ENCODE measurements at regions not wholly inside any gene's neighbourhood (a gene's known extent, or its start where the extent isn't known, plus 50 kb on each side); places are given as distances from the start of the nearest gene placed in this dataset.

DNA sequence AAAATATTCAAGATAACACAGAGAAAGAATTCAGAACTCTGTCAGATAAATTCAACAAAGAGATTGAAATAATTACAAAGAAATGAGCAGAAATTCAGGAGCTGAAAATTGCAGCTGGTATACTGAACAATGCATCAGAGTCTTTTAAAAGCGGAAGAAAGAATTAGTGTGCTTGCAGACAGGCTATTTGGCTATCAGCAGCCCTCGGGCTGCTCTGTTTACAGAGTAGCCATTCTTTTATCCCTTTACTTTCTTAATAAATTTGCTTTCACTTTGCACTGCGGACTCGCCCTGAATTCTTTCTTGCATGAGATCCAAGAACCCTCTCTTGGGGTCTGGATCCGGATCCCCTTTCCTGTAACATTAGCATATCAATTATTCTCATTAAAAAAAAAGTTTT is 1040.0 kb downstream of the SORCS3 start:
- no peak overlapping the region for H3K27ac ChIP-seq (ENCODE audit: low read depth, low read length)
- H3F3A ChIP-seq (ENCODE audit: insufficient read depth), result no peaks in the 10 kb centered on the region
- H3K9me2 ChIP-seq (replicated peaks; ENCODE audit: insufficient read depth, low read length), result no peaks in the 10 kb centered on the region
- H3K9me3 ChIP-seq (ENCODE audit: insufficient read depth, low read length), result no peaks in the 10 kb centered on the region
- H4K20me1 ChIP-seq (ENCODE audit: low read depth, low read length), result no peaks in the 10 kb centered on the region
- H3K79me2 ChIP-seq (ENCODE audit: insufficient read depth, low read length), result no peaks in the 10 kb centered on the region
- no peaks in the 10 kb centered on the region for H3K27me3 ChIP-seq (ENCODE audit: low read length)
- no peak for TF ChIP-seq CTCF (IDR thresholded peaks at IDR 0.05; ENCODE audit: insufficient read depth, low read length, poor library complexity, severe bottlenecking)
- no peak overlapping the region for H3K9ac ChIP-seq (ENCODE audit: low read length)
- H3K36me3 ChIP-seq (ENCODE audit: low read length), result no peaks in the 10 kb centered on the region
- no peak overlapping the region for H3K4me2 ChIP-seq (ENCODE audit: low read depth, low read length, poor library complexity, severe bottlenecking)
- H2AFZ ChIP-seq (ENCODE audit: low read depth, low read length, severe bottlenecking), result no peak overlapping the region
- H3K4me3 ChIP-seq (ENCODE audit: insufficient read depth, low read length, poor library complexity, severe bottlenecking), result no peak overlapping the region

- no peaks in the 10 kb centered on the region for H3K27me3 ChIP-seq (ENCODE audit: low read length)
- no peaks in the 10 kb centered on the region for H3K36me3 ChIP-seq (ENCODE audit: low read length)
- no peaks in the 10 kb centered on the region for H3K79me2 ChIP-seq (ENCODE audit: insufficient read depth, low read length)
- H3K4me3 ChIP-seq (ENCODE audit: insufficient read depth, low read length, poor library complexity, severe bottlenecking), result no peak overlapping the region
- H3K9me3 ChIP-seq (ENCODE audit: insufficient read depth, low read length), result no peaks in the 10 kb centered on the region
- no peaks in the 10 kb centered on the region for H4K20me1 ChIP-seq (ENCODE audit: low read depth, low read length)
- H2AFZ ChIP-seq (ENCODE audit: low read depth, low read length, severe bottlenecking), result no peak overlapping the region
- H3K27ac ChIP-seq (ENCODE audit: low read depth, low read length), result no peak overlapping the region
- TF ChIP-seq EZH2phosphoT487 (conservative IDR thresholded peaks at IDR 0.05; ENCODE audit: low read length) (no peak), CTCF (IDR thresholded peaks at IDR 0.05; ENCODE audit: insufficient read depth, low read length, poor library complexity, severe bottlenecking) (no peak)
- no peaks in the 10 kb centered on the region for H3K9me2 ChIP-seq (replicated peaks; ENCODE audit: insufficient read depth, low read length)
- H3K4me2 ChIP-seq (ENCODE audit: low read depth, low read length, poor library complexity, severe bottlenecking), result no peak overlapping the region
- H3K9ac ChIP-seq (ENCODE audit: low read length), result no peak overlapping the region
- no peaks in the 10 kb centered on the region for H3F3A ChIP-seq (ENCODE audit: insufficient read depth)
Observed at GRCh38 chr10:105679781-105680180, 1038.7 kb downstream of the SORCS3 start.

DNA sequence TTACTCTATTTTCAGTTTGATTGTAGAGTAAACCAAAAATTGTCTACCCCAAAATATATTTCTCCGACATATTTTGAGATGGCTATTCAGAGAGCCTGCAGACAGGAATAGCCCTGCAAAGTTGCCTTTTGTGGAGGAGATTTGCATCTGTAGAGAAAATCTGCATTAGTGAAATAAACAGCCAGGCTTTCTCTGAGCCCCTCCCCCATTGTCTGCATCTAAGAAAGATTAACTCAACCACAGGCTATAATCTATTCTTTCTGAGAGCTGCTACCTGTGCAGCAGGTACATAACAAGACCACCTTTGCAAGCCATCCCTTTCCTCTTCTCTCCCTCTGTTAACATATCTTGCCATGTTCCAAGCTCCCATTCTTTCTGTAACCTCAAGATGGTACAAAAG is 1034.2 kb downstream of the SORCS3 start:
- no peak for TF ChIP-seq EZH2phosphoT487 (conservative IDR thresholded peaks at IDR 0.05; ENCODE audit: low read length)
- TF ChIP-seq CTCF (IDR thresholded peaks at IDR 0.05; ENCODE audit: insufficient read depth, low read length, poor library complexity, severe bottlenecking), result no peak
- no peak overlapping the region for H3K4me3 ChIP-seq (ENCODE audit: insufficient read depth, low read length, poor library complexity, severe bottlenecking)

DNA sequence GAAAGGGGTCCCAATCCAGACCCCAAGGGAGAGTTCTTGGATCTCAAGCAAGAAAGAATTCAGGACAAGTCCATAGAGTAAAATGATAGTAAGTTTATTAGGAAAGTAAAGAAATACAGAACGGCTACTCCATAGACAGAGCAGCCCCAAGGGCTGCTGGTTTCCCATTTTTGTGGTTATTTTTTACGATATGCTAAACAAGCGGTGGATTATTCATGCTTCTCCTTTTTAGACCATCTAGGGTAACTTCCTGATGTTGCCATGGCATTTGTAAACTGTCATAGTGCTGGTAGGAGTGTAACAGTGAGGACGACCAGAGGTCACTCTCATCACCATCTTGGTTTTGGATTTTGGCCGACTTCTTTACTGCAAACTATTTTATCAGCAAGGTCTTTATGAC is 1033.4 kb downstream of the SORCS3 start:
- H3K9ac ChIP-seq (ENCODE audit: low read length), result no peak overlapping the region
- TF ChIP-seq EZH2phosphoT487 (conservative IDR thresholded peaks at IDR 0.05; ENCODE audit: low read length), result no peak
- TF ChIP-seq CTCF (IDR thresholded peaks at IDR 0.05; ENCODE audit: insufficient read depth, low read length, poor library complexity, severe bottlenecking), result no peak
- H3K27ac ChIP-seq (ENCODE audit: low read depth, low read length), result no peak overlapping the region
- no peaks in the 10 kb centered on the region; the same call in 1 of the 2 replicates for H3K9me2 ChIP-seq (replicated peaks; ENCODE audit: insufficient read depth, low read length)
- H3K4me2 ChIP-seq (ENCODE audit: low read depth, low read length, poor library complexity, severe bottlenecking), result no peak overlapping the region
- H3K36me3 ChIP-seq (ENCODE audit: low read length), result no peaks in the 10 kb centered on the region
- H3K9me3 ChIP-seq (ENCODE audit: insufficient read depth, low read length), result no peaks in the 10 kb centered on the region
- no peaks in the 10 kb centered on the region for H4K20me1 ChIP-seq (ENCODE audit: low read depth, low read length)
- H3K27me3 ChIP-seq (ENCODE audit: low read length), result no peaks in the 10 kb centered on the region
- H2AFZ ChIP-seq (ENCODE audit: low read depth, low read length, severe bottlenecking), result no peak overlapping the region
- no peaks in the 10 kb centered on the region for H3F3A ChIP-seq (ENCODE audit: insufficient read depth)
- H3K79me2 ChIP-seq (ENCODE audit: insufficient read depth, low read length), result no peaks in the 10 kb centered on the region
- no peak overlapping the region for H3K4me3 ChIP-seq (ENCODE audit: insufficient read depth, low read length, poor library complexity, severe bottlenecking)

More for the DNA sequence above, 1034.2 kb downstream of the SORCS3 start:
- Histone ChIP-seq H2AFZ (ENCODE audit: low read depth, low read length, severe bottlenecking) (no peak overlapping the region), H3K9me3 (ENCODE audit: insufficient read depth, low read length) (no peaks in the 10 kb centered on the region), H3K79me2 (ENCODE audit: insufficient read depth, low read length) (no peaks in the 10 kb centered on the region), H3K9me2 (replicated peaks; ENCODE audit: insufficient read depth, low read length) (no peaks in the 10 kb centered on the region; the same call in 1 of the 2 replicates), H3K27ac (ENCODE audit: low read depth, low read length) (no peak overlapping the region), H3K4me2 (ENCODE audit: low read depth, low read length, poor library complexity, severe bottlenecking) (no peak overlapping the region), H3K27me3 (ENCODE audit: low read length) (no peaks in the 10 kb centered on the region), H4K20me1 (ENCODE audit: low read depth, low read length) (no peaks in the 10 kb centered on the region), H3K9ac (ENCODE audit: low read length) (no peak overlapping the region), H3F3A (ENCODE audit: insufficient read depth) (no peaks in the 10 kb centered on the region), H3K36me3 (ENCODE audit: low read length) (no peaks in the 10 kb centered on the region)
